ENCODE measurements at regions not wholly inside any gene's neighbourhood (a gene's known extent, or its start where the extent isn't known, plus 50 kb on each side); places are given as distances from the start of the nearest gene placed in this dataset.

DNA sequence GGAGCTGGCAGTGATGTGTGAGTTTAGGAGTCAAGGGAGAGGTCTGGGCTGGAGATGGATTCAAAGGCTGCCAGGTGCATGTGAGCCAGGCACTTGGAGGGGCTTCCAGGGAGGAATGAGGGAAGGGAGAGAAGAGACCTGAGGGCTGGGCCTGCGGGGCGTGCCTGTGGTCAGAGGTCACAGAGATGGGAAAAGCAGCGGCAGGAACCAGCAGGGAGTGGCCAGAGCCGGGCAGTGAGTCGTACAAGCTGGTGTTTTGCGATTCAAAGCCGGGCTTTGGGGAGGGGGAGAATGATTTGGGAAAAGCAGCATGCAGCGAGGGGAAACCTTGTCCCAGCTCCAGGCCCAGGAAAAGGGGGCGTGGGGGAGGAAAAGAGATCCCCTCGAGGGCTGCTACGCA is 96.9 kb upstream of the RTL6 start:
- H3K27ac ChIP-seq (ENCODE audit: low read length): no peak overlapping the region
- 44% methylated on average over 11 of the region's 11 CpGs for WGBS (ENCODE audit: insufficient coverage)
- H3K4me1 ChIP-seq (ENCODE audit: control insufficient read depth, insufficient read depth, low read length): peaks cover 56% of the 10 kb centered on the region
- peaks cover 2% of the 10 kb centered on the region for H3K27me3 ChIP-seq (ENCODE audit: control insufficient read depth, insufficient read depth, low read length)
- no peak for DNase-seq
- H3K4me3 ChIP-seq (ENCODE audit: low read length): no peak overlapping the region
- H3K36me3 ChIP-seq (ENCODE audit: control insufficient read depth, insufficient read depth, low read length): no peaks in the 10 kb centered on the region
- no peaks in the 10 kb centered on the region for H3K9me3 ChIP-seq (replicated peaks; ENCODE audit: control insufficient read depth, low read depth, low read length)

DNA sequence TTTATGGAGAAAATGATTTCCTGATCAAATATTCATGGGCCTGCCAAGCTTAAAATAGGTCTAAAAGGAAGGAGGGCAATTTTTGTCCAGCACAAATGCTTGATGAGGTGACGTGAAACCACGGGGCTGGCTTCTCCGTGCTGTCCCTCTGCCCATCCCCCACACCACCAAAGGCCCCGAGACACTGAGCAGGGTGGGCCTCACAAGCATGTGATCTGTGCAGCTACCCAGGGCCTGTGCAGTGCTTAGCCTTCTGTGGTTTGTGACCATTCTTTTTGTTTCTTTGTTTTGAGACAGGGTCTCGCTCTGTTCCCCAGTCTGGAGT is 94.8 kb upstream of the RTL6 start:
- H3K9me3 ChIP-seq (replicated peaks; ENCODE audit: control insufficient read depth, low read depth, low read length): peaks cover 2% of the 10 kb centered on the region
- WGBS (ENCODE audit: insufficient coverage): 80% methylated on average over 1 of the region's 5 CpGs
- peak; percentile 52 for DNase-seq

DNA sequence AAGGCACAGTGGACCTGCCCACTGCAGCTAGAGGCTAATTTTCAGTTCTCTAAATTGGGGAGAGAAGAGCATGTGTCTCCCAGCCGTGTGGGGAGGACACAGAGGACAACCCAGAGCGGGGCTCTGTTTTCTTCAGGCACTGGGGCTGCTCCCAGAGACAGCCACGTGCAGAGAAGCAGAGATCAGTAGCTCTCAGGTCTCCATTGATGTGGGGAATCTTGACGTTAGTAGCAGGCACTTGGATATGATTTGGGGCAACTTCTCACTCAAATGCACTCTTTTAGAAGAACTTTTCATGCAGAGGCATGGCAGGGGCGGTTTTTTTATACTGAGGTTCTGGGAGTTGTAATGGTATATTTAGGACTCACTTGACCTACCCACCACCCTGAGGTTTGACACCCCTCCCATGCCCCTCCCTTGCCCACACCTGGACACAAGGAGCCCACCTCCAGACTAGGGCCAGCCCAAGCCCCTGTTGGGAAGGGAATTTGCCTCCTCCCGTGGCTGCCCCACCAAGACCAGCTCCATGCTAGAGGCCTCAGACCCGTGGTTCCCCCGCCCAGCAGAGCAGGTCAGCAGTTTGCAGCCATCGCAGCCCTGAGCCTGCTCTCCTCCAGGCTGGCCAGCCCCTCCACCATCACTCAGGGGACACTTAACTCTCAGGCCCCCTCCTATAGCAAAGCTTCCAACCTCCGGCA is 94.2 kb upstream of the RTL6 start:
- Histone ChIP-seq H3K27ac (ENCODE audit: low read length) (no peak overlapping the region), H3K9me3 (replicated peaks; ENCODE audit: control insufficient read depth, low read depth, low read length) (peaks cover 2% of the 10 kb centered on the region), H3K27me3 (ENCODE audit: control insufficient read depth, insufficient read depth, low read length) (peaks cover 4% of the 10 kb centered on the region), H3K4me1 (ENCODE audit: control insufficient read depth, insufficient read depth, low read length) (peaks cover 31% of the 10 kb centered on the region), H3K36me3 (ENCODE audit: control insufficient read depth, insufficient read depth, low read length) (no peaks in the 10 kb centered on the region), H3K4me3 (ENCODE audit: low read length) (no peak overlapping the region)
- 24% methylated on average over 4 of the region's 10 CpGs for WGBS (ENCODE audit: insufficient coverage)
- no peak for DNase-seq

More for the DNA sequence above, 94.8 kb upstream of the RTL6 start:
- Histone ChIP-seq H3K36me3 (ENCODE audit: control insufficient read depth, insufficient read depth, low read length) (no peaks in the 10 kb centered on the region), H3K27ac (ENCODE audit: low read length) (no peak overlapping the region), H3K27me3 (ENCODE audit: control insufficient read depth, insufficient read depth, low read length) (peaks cover 2% of the 10 kb centered on the region), H3K4me1 (ENCODE audit: control insufficient read depth, insufficient read depth, low read length) (peaks cover 34% of the 10 kb centered on the region), H3K4me3 (ENCODE audit: low read length) (no peak overlapping the region)

DNA sequence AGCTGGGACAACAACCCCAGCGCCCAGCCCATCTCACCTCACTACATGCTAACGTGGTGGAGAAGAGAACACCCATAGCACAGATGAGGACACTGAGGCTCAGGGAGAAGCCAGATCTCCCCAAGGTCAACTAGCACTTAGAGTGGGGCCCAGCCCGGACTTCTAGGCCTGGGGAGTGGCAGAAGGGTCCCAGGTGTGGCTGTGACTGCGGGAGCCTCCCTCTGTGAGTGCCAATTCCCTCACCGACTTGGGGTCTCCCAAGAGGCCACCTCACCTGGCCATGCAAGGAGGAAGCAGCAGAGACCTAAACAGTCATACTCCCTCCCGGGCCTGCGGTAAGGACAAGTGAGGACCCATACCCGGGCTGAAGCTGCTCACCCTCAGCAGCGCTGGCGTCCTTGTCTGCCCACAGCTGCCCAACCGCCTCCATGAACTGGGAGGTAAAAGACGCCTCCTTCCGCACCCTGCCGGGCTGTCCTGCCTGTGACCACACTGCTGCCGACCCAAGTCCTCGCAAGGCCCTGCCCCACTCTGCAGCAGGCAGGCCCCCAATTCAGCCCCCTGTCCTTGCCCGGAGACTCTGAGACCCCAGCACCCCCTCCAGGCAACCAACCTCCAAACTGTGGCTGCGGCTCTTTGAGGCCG is 93.2 kb upstream of the RTL6 start:
- no peak overlapping the region for H3K27ac ChIP-seq (ENCODE audit: low read length)
- no peaks in the 10 kb centered on the region for H3K36me3 ChIP-seq (ENCODE audit: control insufficient read depth, insufficient read depth, low read length)
- 89% methylated on average over 15 of the region's 19 CpGs for WGBS (ENCODE audit: insufficient coverage)
- H3K4me3 ChIP-seq (ENCODE audit: low read length): no peak overlapping the region
- peaks cover 14% of the 10 kb centered on the region for H3K27me3 ChIP-seq (ENCODE audit: control insufficient read depth, insufficient read depth, low read length)
- no peak for DNase-seq
- peaks cover 29% of the 10 kb centered on the region for H3K4me1 ChIP-seq (ENCODE audit: control insufficient read depth, insufficient read depth, low read length)
- peaks cover 2% of the 10 kb centered on the region for H3K9me3 ChIP-seq (replicated peaks; ENCODE audit: control insufficient read depth, low read depth, low read length)

DNA sequence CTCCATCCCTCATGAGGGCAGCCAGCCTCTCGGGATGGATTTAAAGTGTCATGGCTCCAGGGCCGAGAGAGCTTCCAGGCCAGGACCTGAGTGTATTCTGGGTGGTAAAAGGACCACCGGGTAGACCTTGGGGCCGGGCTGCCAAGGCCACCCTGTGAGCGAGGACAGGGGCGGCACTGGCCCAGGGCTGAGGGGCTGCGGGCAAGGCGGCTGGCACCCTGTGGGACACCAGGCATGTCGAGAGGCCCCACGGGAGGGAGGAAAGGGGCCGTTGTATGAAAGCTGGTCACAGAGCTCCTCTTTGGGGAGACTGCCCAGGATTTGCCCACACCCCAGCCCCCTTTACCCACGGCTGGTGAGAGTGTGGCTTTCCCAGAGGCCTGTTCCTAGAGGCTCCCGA is 92.3 kb upstream of the RTL6 start:
- no peak overlapping the region for H3K4me3 ChIP-seq (ENCODE audit: low read length)
- H3K9me3 ChIP-seq (replicated peaks; ENCODE audit: control insufficient read depth, low read depth, low read length): peaks cover 2% of the 10 kb centered on the region
- no peaks in the 10 kb centered on the region for H3K36me3 ChIP-seq (ENCODE audit: control insufficient read depth, insufficient read depth, low read length)
- DNase-seq: no peak
- 82% methylated on average over 9 of the region's 13 CpGs for WGBS (ENCODE audit: insufficient coverage)
- peaks cover 20% of the 10 kb centered on the region for H3K4me1 ChIP-seq (ENCODE audit: control insufficient read depth, insufficient read depth, low read length)
- H3K27me3 ChIP-seq (ENCODE audit: control insufficient read depth, insufficient read depth, low read length): peaks cover 21% of the 10 kb centered on the region
- H3K27ac ChIP-seq (ENCODE audit: low read length): no peak overlapping the region

DNA sequence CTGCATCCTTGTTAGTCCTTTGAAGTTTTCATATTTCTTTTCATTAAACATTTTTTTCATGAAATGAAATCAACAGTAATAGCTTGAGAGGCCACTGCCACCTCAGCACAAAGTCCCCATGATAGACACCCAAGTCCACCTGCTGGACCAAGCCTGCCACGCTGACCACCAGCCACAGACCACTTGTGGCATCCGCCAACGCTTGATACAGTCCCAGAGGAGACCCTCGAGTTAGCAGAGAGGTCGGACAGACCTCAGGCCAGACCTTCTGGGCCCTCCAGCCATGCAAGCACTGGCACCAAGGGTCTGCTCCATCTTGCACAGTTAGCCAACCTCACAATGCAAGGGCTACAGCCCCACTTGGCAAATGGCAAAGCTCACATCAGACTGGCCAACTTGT is 91.8 kb upstream of the RTL6 start:
- Histone ChIP-seq H3K9me3 (replicated peaks; ENCODE audit: control insufficient read depth, low read depth, low read length) (peaks cover 2% of the 10 kb centered on the region), H3K4me3 (ENCODE audit: low read length) (no peak overlapping the region), H3K36me3 (ENCODE audit: control insufficient read depth, insufficient read depth, low read length) (no peaks in the 10 kb centered on the region), H3K27me3 (ENCODE audit: control insufficient read depth, insufficient read depth, low read length) (peaks cover 21% of the 10 kb centered on the region), H3K27ac (ENCODE audit: low read length) (no peak overlapping the region), H3K4me1 (ENCODE audit: control insufficient read depth, insufficient read depth, low read length) (peaks cover 16% of the 10 kb centered on the region)
- no peak for DNase-seq
- 92% methylated on average over 5 of the region's 5 CpGs for WGBS (ENCODE audit: insufficient coverage)

DNA sequence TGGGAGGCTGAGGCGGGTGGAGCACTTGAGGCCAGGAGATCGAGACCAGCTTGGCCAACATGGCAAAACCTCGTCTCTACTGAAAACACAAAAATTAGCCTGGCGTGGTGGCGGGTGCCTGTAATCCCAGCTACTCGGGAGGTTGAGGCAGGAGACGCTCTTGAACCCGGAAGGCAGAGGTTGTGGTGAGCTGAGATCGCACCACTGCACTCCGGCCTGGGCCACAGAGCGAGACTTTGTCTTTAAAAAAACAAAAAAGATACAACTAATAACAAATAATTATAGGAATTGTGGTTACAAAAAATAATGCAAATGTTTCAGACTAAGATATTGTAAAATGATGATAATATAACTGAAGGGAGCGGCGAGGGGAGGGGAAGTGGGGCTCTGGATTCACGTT is 90.3 kb upstream of the RTL6 start:
- Histone ChIP-seq H3K9me3 (replicated peaks; ENCODE audit: control insufficient read depth, low read depth, low read length) (peaks cover 2% of the 10 kb centered on the region), H3K4me3 (ENCODE audit: low read length) (no peak overlapping the region), H3K27me3 (ENCODE audit: control insufficient read depth, insufficient read depth, low read length) (peaks cover 24% of the 10 kb centered on the region), H3K27ac (ENCODE audit: low read length) (no peak overlapping the region), H3K4me1 (ENCODE audit: control insufficient read depth, insufficient read depth, low read length) (peaks cover 16% of the 10 kb centered on the region), H3K36me3 (ENCODE audit: control insufficient read depth, insufficient read depth, low read length) (no peaks in the 10 kb centered on the region)
- no peak for DNase-seq
- WGBS (ENCODE audit: insufficient coverage): 99% methylated on average over 8 of the region's 14 CpGs

DNA sequence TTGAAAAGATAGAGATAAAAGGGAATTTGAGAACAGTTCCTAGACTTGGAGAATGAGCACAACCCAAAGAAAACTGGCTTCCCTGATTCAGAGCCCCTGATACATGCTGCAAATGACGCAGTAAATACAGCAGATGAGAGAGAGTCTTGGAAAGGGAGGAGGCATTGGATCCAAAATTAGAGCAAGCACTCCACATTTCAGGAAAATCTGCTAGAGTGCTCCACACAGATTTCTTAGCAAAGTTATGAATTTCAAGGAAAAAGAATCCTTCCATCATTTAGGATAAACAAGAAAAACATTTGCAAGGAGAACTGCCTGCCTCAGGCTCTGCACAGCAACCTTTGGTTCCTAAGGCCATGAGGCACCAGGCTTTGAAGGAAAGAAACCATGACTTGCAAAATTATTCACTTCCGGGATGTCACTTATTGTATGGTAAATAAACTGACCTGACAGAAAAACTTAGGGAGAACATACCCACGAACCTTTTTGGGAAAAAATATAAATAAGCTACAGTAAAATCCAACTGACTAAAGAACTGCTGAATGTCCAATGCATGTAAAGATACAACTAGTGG is 89.8 kb upstream of the RTL6 start:
- Histone ChIP-seq H3K36me3 (ENCODE audit: control insufficient read depth, insufficient read depth, low read length) (no peaks in the 10 kb centered on the region), H3K4me3 (ENCODE audit: low read length) (no peak overlapping the region), H3K9me3 (replicated peaks; ENCODE audit: control insufficient read depth, low read depth, low read length) (peaks cover 2% of the 10 kb centered on the region), H3K27ac (ENCODE audit: low read length) (no peak overlapping the region), H3K4me1 (ENCODE audit: control insufficient read depth, insufficient read depth, low read length) (peaks cover 16% of the 10 kb centered on the region), H3K27me3 (ENCODE audit: control insufficient read depth, insufficient read depth, low read length) (peaks cover 24% of the 10 kb centered on the region)
- DNase-seq: no peak
- WGBS (ENCODE audit: insufficient coverage): no CpG with 5 or more reads among the region's 3 CpGs

DNA sequence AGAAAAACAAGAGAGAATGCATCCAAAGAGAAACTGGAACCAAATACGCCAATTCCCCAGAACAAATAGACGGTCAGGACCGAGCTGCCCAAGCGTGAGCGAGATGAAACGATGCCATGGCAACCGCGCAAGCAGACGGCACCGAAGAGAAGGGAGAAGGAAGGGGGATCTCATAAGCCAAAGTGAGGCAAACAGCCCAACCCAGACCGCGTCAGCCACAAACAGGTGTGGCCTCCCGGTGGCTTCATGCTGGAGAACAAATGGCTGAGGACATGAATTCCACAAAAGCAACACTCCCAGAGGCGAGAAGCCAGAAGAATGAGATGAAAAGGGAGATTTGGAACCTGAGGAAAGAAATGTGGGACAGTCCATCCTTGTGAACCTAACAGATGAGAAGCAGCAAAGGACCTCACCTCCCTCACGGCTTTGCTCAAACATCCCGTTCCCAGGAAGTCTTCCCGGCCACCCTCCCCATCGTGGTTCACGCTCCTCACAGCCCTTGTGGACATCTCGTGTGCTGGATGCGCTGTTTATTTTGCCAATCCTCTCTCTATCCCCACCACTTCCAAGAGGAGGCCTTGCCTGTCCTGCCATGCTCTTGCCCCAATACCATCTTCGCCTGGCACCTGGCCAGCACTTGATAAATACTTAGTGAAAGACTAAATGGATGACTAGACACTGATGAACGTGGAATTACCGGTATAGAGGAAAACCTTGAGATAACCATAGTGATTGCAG is 89.1 kb upstream of the RTL6 start:
- H3K4me3 ChIP-seq (ENCODE audit: low read length): no peak overlapping the region
- H3K36me3 ChIP-seq (ENCODE audit: control insufficient read depth, insufficient read depth, low read length): no peaks in the 10 kb centered on the region
- no peak overlapping the region for H3K27ac ChIP-seq (ENCODE audit: low read length)
- peak; percentile 43 for DNase-seq
- WGBS (ENCODE audit: insufficient coverage): 42% methylated on average over 17 of the region's 24 CpGs
- peaks cover 28% of the 10 kb centered on the region for H3K27me3 ChIP-seq (ENCODE audit: control insufficient read depth, insufficient read depth, low read length)
- peaks cover 2% of the 10 kb centered on the region for H3K9me3 ChIP-seq (replicated peaks; ENCODE audit: control insufficient read depth, low read depth, low read length)
- peaks cover 9% of the 10 kb centered on the region for H3K4me1 ChIP-seq (ENCODE audit: control insufficient read depth, insufficient read depth, low read length)

DNA sequence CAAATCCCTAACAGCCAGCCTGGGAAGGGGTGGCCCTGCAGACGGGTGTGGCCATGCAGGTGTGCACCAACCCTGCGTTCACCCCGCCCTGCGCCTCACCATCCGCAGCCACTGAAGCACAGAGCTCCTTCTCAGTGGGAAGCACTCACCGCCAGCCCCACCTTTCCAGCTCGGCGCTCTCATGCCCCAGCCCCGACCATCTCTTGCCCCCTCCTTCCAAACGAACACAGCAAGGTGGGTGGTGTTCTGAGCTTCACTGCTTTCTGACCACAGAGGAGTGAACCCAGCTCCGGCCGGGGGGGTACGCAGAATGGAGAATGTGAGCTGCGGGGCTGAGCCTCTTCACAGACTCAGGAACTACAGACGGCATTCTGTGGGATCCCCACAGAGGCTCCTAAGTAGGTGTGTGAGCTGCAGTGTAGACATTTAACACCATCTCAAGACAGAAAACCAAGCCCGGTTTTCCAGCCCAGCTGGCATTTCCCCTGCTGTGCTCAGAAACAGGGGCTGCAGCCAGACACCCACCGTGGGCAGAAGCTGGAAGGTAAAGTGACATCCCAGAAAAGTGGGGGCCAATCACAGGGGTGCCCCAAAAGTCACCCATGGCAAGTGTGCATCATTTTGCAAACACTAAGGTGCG is 88.4 kb upstream of the RTL6 start:
- Histone ChIP-seq H3K36me3 (ENCODE audit: control insufficient read depth, insufficient read depth, low read length) (no peaks in the 10 kb centered on the region), H3K27me3 (ENCODE audit: control insufficient read depth, insufficient read depth, low read length) (peaks cover 31% of the 10 kb centered on the region), H3K27ac (ENCODE audit: low read length) (no peak overlapping the region), H3K9me3 (replicated peaks; ENCODE audit: control insufficient read depth, low read depth, low read length) (peaks cover 2% of the 10 kb centered on the region), H3K4me3 (ENCODE audit: low read length) (no peak overlapping the region), H3K4me1 (ENCODE audit: control insufficient read depth, insufficient read depth, low read length) (peaks cover 9% of the 10 kb centered on the region)
- 72% methylated on average over 8 of the region's 18 CpGs for WGBS (ENCODE audit: insufficient coverage)
- DNase-seq: no peak

Data from muscle of leg (tissue), 3 donors.